Fibroblast of lung (primary cell): ENCODE measurements at regions not wholly inside any gene's neighbourhood (a gene's known extent, or its start where the extent isn't known, plus 50 kb on each side); places are given as distances from the start of the nearest gene placed in this dataset.

Experiments used
- DNase-seq, 2 donors: peaks; one replicate each; pipeline versions ENCODE4 v3.0.0 to v3.0.0-alpha.2; 2010; ENCODE audit warnings: low read depth in 2 of 2
- H2AFZ ChIP-seq: 2 replicates; pipeline ENCODE4 v1.5.1; 2012; ENCODE audit warnings: low read length, control low read depth, inconsistent platforms
- H3K27ac ChIP-seq: 2 replicates; pipeline ENCODE4 v1.5.1; 2011; ENCODE audit warnings: low read length, control low read depth; ENCODE audit not compliant: insufficient read depth
- H3K27me3 ChIP-seq: 2 replicates; pipeline ENCODE4 v1.5.1; 2011; ENCODE audit warnings: mild to moderate bottlenecking, low read length; ENCODE audit not compliant: control insufficient read depth, insufficient read depth
- H3K36me3 ChIP-seq: 2 replicates; pipeline ENCODE4 v1.5.1; 2011; ENCODE audit warnings: low read length; ENCODE audit not compliant: control insufficient read depth, insufficient read depth
- H3K4me1 ChIP-seq: 2 replicates; pipeline ENCODE4 v1.5.1; 2011; ENCODE audit warnings: low read length; ENCODE audit not compliant: control insufficient read depth, insufficient read depth; ENCODE audit errors: extremely low read depth
- H3K4me2 ChIP-seq: 2 replicates; pipeline ENCODE4 v1.5.1; 2011; ENCODE audit warnings: low read length, control low read depth; ENCODE audit not compliant: insufficient read depth; ENCODE audit errors: extremely low read depth
- H3K4me3 ChIP-seq, 4 experiments: fragments of 200-600 bp in 1 of 4; sonication (generic) in 1 of 4; replicated peaks in 1 of 4; 2 replicates each; pipeline ENCODE4 v1.5.1; 2011 to 2016; ENCODE audit warnings: low read length in 4 of 4, low read depth in 3 of 4, mild to moderate bottlenecking in 3 of 4, control low read depth in 2 of 4, inconsistent platforms in 1 of 4, mixed read lengths in 1 of 4; ENCODE audit not compliant: insufficient read depth in 1 of 4; ENCODE audit errors: control extremely low read depth in 1 of 4
- H3K79me2 ChIP-seq: 2 replicates; pipeline ENCODE4 v1.5.1; 2012; ENCODE audit warnings: mild to moderate bottlenecking, low read length, inconsistent platforms; ENCODE audit not compliant: control insufficient read depth, insufficient read depth
- H3K9ac ChIP-seq: 2 replicates; pipeline ENCODE4 v1.5.1; 2011; ENCODE audit warnings: mild to moderate bottlenecking, low read length, control low read depth; ENCODE audit not compliant: insufficient read depth
- H3K9me3 ChIP-seq: 2 replicates; pipeline ENCODE4 v1.5.1; 2012; ENCODE audit warnings: low read depth, low read length; ENCODE audit not compliant: control insufficient read depth, insufficient read depth
- H4K20me1 ChIP-seq: 2 replicates; pipeline ENCODE4 v1.5.1; 2011; ENCODE audit warnings: low read length; ENCODE audit not compliant: control insufficient read depth, insufficient read depth; ENCODE audit errors: extremely low read depth
- EZH2 ChIP-seq: IDR thresholded peaks from 2 replicates; pipeline ENCODE4 v1.5.1; 2012; ENCODE audit warnings: low read length, control low read depth, mild to moderate bottlenecking; ENCODE audit errors: missing control alignments
- TF ChIP-seq, protein P1 (sequence below), 2 donors: IDR thresholded peaks in 1 of 2; conservative IDR thresholded peaks in 1 of 2; 1 replicate in 1 of 2; 2 replicates in 1 of 2; pipeline ENCODE4 v1.5.1; 2011 to 2012; ENCODE audit warnings: low read length in 2 of 2, control low read depth in 1 of 2, inconsistent platforms in 1 of 2, low read depth in 1 of 2, mild to moderate bottlenecking in 1 of 2

DNA sequence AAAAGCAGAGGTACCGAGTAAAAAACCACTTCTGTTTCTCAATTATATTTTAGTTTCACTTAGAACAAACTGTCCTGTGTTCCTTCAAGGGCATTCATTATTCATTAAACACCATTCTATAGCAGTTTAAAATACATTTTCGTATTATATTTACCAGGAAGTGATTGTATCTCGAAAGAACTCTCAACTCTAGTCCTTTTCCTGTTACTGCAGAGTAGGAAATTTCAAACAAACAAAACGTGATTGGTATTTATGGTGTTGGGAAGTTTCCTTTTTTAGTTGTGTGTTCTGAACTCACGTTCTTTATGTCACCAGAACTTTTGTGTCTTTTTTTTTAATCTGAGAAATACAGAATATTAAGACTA lies 139.5 kb upstream of the BTBD3 start:
- Histone ChIP-seq H2AFZ (no peak overlapping the region), H3K36me3 (no peaks in the 10 kb centered on the region), H3K79me2 (no peaks in the 10 kb centered on the region), H3K4me3 (peak overlapping the region in 2 of 4 experiments; percentile 26 to 31), H3K4me2 (peak overlapping the region; percentile 20), H3K9ac (no peak overlapping the region), H4K20me1 (no peaks in the 10 kb centered on the region), H3K4me1 (no peaks in the 10 kb centered on the region), H3K27ac (no peak overlapping the region), H3K27me3 (no peaks in the 10 kb centered on the region), H3K9me3 (no peaks in the 10 kb centered on the region)
- DNase-seq, result peak in 1 of 2 donors; percentile 6
- no peak for TF ChIP-seq EZH2
- TF ChIP-seq, protein P1, sequence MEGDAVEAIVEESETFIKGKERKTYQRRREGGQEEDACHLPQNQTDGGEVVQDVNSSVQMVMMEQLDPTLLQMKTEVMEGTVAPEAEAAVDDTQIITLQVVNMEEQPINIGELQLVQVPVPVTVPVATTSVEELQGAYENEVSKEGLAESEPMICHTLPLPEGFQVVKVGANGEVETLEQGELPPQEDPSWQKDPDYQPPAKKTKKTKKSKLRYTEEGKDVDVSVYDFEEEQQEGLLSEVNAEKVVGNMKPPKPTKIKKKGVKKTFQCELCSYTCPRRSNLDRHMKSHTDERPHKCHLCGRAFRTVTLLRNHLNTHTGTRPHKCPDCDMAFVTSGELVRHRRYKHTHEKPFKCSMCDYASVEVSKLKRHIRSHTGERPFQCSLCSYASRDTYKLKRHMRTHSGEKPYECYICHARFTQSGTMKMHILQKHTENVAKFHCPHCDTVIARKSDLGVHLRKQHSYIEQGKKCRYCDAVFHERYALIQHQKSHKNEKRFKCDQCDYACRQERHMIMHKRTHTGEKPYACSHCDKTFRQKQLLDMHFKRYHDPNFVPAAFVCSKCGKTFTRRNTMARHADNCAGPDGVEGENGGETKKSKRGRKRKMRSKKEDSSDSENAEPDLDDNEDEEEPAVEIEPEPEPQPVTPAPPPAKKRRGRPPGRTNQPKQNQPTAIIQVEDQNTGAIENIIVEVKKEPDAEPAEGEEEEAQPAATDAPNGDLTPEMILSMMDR (conservative IDR thresholded peaks at IDR 0.05 in 1 of 2, IDR thresholded peaks at IDR 0.05 in 1 of 2; ENCODE audit: low read depth in 1 of 2, low read length in 2 of 2), result no peak

GRCh38 chr20:11780765-11781369 lies 136.8 kb upstream of the BTBD3 start:
- TF ChIP-seq, protein P1 (conservative IDR thresholded peaks at IDR 0.05 in 1 of 2, IDR thresholded peaks at IDR 0.05 in 1 of 2; ENCODE audit: low read depth in 1 of 2, low read length in 2 of 2), result no peak
- TF ChIP-seq EZH2, result no peak
- H4K20me1 ChIP-seq, result no peaks in the 10 kb centered on the region
- H3K9ac ChIP-seq, result no peak overlapping the region
- H3K4me1 ChIP-seq, result no peaks in the 10 kb centered on the region
- no peaks in the 10 kb centered on the region for H3K9me3 ChIP-seq
- H3K27ac ChIP-seq, result no peak overlapping the region
- no peaks in the 10 kb centered on the region for H3K36me3 ChIP-seq
- no peak overlapping the region for H2AFZ ChIP-seq
- no peak overlapping the region for H3K4me2 ChIP-seq
- H3K79me2 ChIP-seq, result no peaks in the 10 kb centered on the region
- H3K27me3 ChIP-seq, result no peaks in the 10 kb centered on the region
- no peak overlapping the region for H3K4me3 ChIP-seq
- DNase-seq, result no peak

GRCh38 chr20:11783102-11783850 lies 134.4 kb upstream of the BTBD3 start:
- TF ChIP-seq EZH2, result no peak
- TF ChIP-seq, protein P1 (conservative IDR thresholded peaks at IDR 0.05 in 1 of 2, IDR thresholded peaks at IDR 0.05 in 1 of 2; ENCODE audit: low read depth in 1 of 2, low read length in 2 of 2), result no peak
- no peak overlapping the region for H3K9ac ChIP-seq

More at GRCh38 chr20:11783102-11783850, 134.4 kb upstream of the BTBD3 start:
- Histone ChIP-seq H4K20me1 (no peaks in the 10 kb centered on the region), H3K4me3 (no peak overlapping the region), H3K4me1 (no peaks in the 10 kb centered on the region), H3K4me2 (no peak overlapping the region), H3K27me3 (no peaks in the 10 kb centered on the region), H3K9me3 (no peaks in the 10 kb centered on the region), H3K79me2 (no peaks in the 10 kb centered on the region), H3K36me3 (no peaks in the 10 kb centered on the region), H2AFZ (no peak overlapping the region), H3K27ac (no peak overlapping the region)
- no peak for DNase-seq
